Esophagus squamous epithelium (tissue), 5 donors: ENCODE measurements at regions not wholly inside any gene's neighbourhood (a gene's known extent, or its start where the extent isn't known, plus 50 kb on each side); places are given as distances from the start of the nearest gene placed in this dataset.
"Not testable (repeated sequence)": the region's sequence is repeated elsewhere in the genome, so short reads cannot be mapped to it uniquely, and the experiment has no call there.

Experiments used
- DNase-seq: peaks from one replicate; lab custom pipeline; 2025; lab: John Stamatoyannopoulos, UW
- H3K27ac ChIP-seq, 4 donors: fragments of 200-600 bp; sonication (generic); one replicate each; pipeline ENCODE4 v1.5.1; 2016 to 2019; ENCODE audit warnings: mild to moderate bottlenecking in 1 of 4
- H3K27me3 ChIP-seq, 4 donors: fragments of 200-600 bp; sonication (generic); 1 replicate in 3 of 4; 2 replicates in 1 of 4; pipeline versions ENCODE4 v1.5.1 to v1.6.0; 2017 to 2021; ENCODE audit warnings: antibody characterized with exemption in 1 of 4
- H3K36me3 ChIP-seq, 3 donors: fragments of 200-600 bp; sonication (generic); one replicate each; pipeline ENCODE4 v1.5.1; 2016 to 2019
- H3K4me1 ChIP-seq, 3 donors: fragments of 200-600 bp; sonication (generic); one replicate each; pipeline ENCODE4 v1.5.1; 2017 to 2019
- H3K4me3 ChIP-seq, 4 donors: fragments of 200-600 bp; sonication (generic); 1 replicate in 3 of 4; 2 replicates in 1 of 4; pipeline ENCODE4 v1.5.1; 2016 to 2019; ENCODE audit warnings: mild to moderate bottlenecking in 2 of 4, moderate library complexity in 1 of 4
- H3K9me3 ChIP-seq, 3 donors: fragments of 200-600 bp; sonication (generic); one replicate each; pipeline ENCODE4 v1.5.1; 2016 to 2019
- POLR2A ChIP-seq, 4 donors: fragments of 450-650 bp; IDR thresholded peaks; one replicate each; pipeline ENCODE4 v1.6.1; 2017; ENCODE audit warnings: antibody characterized with exemption in 4 of 4, mild to moderate bottlenecking in 4 of 4, moderate library complexity in 3 of 4
- WGBS, 2 donors: methylation state at CpG; one replicate each; pipeline ENCODE4 v1.1.5; 2018; 5-methylcytosine and 5-hydroxymethylcytosine counted together
- intact Hi-C: fragments of 100-400 bp; cut with DNase I; formaldehyde crosslinking; loops from one replicate; pipeline ENCODE4 v1.15.0; 2022
- TF ChIP-seq, protein P1 (sequence below), 6 experiments: fragments of 450-650 bp in 4 of 6; fragments of 200-600 bp in 2 of 6; sonication (generic) in 2 of 6; IDR thresholded peaks; one replicate each; pipeline ENCODE4 v1.5.1; 2016 to 2019; ENCODE audit warnings: antibody characterized with exemption in 6 of 6, mild to moderate bottlenecking in 4 of 6, moderate library complexity in 4 of 6
- donor health status: DM: yes; HTN: yes; CAD: no.

DNA sequence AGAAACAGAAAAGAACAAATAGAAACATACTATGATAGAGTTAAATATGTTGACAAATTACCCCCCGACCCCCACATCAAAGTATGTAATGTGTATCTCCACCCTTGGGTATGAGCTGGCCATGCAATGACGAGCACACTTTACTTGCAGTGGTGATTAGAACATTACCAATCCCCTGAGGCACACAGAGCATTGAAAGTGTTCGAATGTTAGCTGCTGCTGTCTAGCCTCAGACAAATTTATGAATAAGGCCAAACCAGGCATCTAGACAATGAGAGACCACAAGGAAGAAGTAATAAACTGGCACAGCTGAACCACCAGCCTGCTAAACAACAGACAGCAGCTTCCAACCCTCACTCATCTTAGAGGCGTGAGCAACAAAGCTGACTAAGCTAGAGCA is 380.5 kb downstream of the DSEL start:
- Histone ChIP-seq H3K27me3 (no peaks in the 10 kb centered on the region), H3K27ac (no peak overlapping the region), H3K36me3 (no peaks in the 10 kb centered on the region), H3K4me1 (no peaks in the 10 kb centered on the region), H3K4me3 (no peak overlapping the region), H3K9me3 (no peaks in the 10 kb centered on the region)
- intact Hi-C loops, result no loop called here
- TF ChIP-seq, protein P1, sequence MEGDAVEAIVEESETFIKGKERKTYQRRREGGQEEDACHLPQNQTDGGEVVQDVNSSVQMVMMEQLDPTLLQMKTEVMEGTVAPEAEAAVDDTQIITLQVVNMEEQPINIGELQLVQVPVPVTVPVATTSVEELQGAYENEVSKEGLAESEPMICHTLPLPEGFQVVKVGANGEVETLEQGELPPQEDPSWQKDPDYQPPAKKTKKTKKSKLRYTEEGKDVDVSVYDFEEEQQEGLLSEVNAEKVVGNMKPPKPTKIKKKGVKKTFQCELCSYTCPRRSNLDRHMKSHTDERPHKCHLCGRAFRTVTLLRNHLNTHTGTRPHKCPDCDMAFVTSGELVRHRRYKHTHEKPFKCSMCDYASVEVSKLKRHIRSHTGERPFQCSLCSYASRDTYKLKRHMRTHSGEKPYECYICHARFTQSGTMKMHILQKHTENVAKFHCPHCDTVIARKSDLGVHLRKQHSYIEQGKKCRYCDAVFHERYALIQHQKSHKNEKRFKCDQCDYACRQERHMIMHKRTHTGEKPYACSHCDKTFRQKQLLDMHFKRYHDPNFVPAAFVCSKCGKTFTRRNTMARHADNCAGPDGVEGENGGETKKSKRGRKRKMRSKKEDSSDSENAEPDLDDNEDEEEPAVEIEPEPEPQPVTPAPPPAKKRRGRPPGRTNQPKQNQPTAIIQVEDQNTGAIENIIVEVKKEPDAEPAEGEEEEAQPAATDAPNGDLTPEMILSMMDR (IDR thresholded peaks at IDR 0.05), result no peak
- no peak for TF ChIP-seq POLR2A (IDR thresholded peaks at IDR 0.05)
- 38 to 51% methylated on average over 4 of the region's 4 CpGs for WGBS, 2 donors
- DNase-seq, result no peak

DNA sequence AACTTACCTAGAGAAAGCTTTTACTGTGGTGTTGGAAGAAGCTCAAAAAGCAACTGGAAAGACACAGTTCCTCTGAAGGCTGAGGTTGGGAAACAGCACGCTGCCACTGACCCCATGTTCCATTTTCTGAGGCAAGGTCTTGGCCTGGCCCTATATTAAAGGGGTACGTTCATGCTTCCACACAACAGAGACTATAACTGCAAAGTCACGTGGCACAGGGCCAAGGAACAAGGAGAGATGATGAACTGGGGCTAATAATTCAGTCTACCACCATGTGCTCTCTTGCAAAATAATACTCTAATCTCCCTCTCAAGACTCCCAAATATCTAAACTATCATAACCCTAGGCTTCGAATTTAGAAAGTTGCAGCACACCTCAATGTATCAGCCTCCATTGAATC is 381.6 kb downstream of the DSEL start:
- no peaks in the 10 kb centered on the region for H3K4me1 ChIP-seq
- no peak for DNase-seq
- no peak overlapping the region for H3K4me3 ChIP-seq
- intact Hi-C loops, result no loop called here
- no peaks in the 10 kb centered on the region for H3K27me3 ChIP-seq
- TF ChIP-seq POLR2A (IDR thresholded peaks at IDR 0.05), result no peak
- TF ChIP-seq, protein P1 (IDR thresholded peaks at IDR 0.05), result no peak
- 51 to 70% methylated on average over 4 of the region's 4 CpGs for WGBS, 2 donors
- H3K27ac ChIP-seq, result no peak overlapping the region
- no peaks in the 10 kb centered on the region for H3K36me3 ChIP-seq
- no peaks in the 10 kb centered on the region for H3K9me3 ChIP-seq

DNA sequence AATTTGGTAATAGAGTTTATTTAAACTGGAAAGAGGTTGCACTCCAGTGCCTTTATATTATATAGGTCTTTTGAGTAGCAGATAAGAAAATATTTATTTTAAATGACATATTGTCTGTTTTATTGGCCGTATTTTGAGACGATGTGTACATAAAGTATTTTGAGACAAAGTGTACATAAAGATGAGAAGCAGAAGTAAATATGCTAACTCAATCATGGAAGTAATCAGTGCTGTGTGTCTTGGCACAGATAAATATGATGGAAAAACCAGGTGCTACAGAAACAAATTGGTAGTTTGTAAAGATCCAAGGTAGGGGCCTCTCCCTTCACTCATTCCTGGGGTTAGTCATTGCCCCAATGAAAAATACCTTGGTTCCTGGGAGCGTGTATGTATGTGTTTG is 382.9 kb downstream of the DSEL start:
- H3K36me3 ChIP-seq, result no peaks in the 10 kb centered on the region
- DNase-seq, result no peak
- intact Hi-C loops, result no loop called here
- no peak overlapping the region for H3K27ac ChIP-seq
- TF ChIP-seq, protein P1 (IDR thresholded peaks at IDR 0.05), result no peak
- no peak for TF ChIP-seq POLR2A (IDR thresholded peaks at IDR 0.05)
- H3K9me3 ChIP-seq, result no peaks in the 10 kb centered on the region
- no peak overlapping the region for H3K4me3 ChIP-seq
- H3K27me3 ChIP-seq, result no peaks in the 10 kb centered on the region
- WGBS, 2 donors, result 41 to 52% methylated on average over 3 of the region's 3 CpGs
- no peaks in the 10 kb centered on the region for H3K4me1 ChIP-seq

DNA sequence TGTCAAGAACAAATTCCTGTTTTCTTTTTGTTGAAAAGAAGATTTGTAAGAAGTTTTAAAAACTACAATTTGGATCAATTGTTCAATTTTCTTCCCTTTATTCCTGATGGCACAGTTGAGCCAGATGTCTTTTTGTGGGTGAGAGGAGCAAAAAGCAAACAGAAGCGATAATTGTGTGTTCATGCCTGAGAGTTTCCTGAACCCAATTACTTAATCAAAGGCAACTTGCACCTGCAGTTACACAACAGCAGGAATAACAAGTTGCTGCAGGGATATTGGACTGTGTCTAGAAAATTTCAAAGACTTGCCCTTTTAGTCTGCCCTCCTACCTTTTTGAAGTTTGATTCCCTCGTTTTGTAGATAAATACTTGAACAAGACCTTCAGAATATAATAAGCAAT is 383.6 kb downstream of the DSEL start:
- 22 to 24% methylated on average over 2 of the region's 2 CpGs for WGBS, 2 donors
- intact Hi-C loops, result no loop called here
- Histone ChIP-seq H3K36me3 (no peaks in the 10 kb centered on the region), H3K27me3 (no peaks in the 10 kb centered on the region), H3K27ac (no peak overlapping the region), H3K4me1 (no peaks in the 10 kb centered on the region), H3K4me3 (no peak overlapping the region), H3K9me3 (no peaks in the 10 kb centered on the region)
- no peak for DNase-seq
- TF ChIP-seq, protein P1 (IDR thresholded peaks at IDR 0.05), result no peak
- TF ChIP-seq POLR2A (IDR thresholded peaks at IDR 0.05), result no peak

DNA sequence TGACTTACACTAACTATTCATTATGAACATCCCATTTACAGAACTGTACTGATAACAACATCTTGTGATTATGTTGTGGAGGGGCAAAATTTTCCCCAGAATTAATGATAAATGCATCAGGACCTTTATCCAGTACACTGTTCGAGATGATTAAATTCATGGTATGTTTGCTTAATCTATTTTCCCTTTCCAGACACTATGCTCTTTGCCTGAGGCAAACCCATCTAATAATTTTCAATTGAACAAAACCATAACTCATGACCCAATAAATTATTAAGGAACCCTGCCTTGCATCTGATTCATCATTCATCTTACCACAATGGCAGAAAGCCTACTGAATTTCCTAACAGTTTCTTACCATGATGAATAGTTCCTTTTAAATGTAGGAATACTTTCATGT is 385.0 kb downstream of the DSEL start:
- no peak for DNase-seq
- Histone ChIP-seq H3K27ac (no peak overlapping the region), H3K9me3 (no peaks in the 10 kb centered on the region), H3K36me3 (no peaks in the 10 kb centered on the region), H3K27me3 (no peaks in the 10 kb centered on the region), H3K4me3 (no peak overlapping the region), H3K4me1 (no peaks in the 10 kb centered on the region)
- TF ChIP-seq, protein P1 (IDR thresholded peaks at IDR 0.05), result no peak
- TF ChIP-seq POLR2A (IDR thresholded peaks at IDR 0.05), result no peak
- intact Hi-C loops, result no loop called here
- WGBS, 2 donors, result 41% methylated on average over 1 of the region's 1 CpG

DNA sequence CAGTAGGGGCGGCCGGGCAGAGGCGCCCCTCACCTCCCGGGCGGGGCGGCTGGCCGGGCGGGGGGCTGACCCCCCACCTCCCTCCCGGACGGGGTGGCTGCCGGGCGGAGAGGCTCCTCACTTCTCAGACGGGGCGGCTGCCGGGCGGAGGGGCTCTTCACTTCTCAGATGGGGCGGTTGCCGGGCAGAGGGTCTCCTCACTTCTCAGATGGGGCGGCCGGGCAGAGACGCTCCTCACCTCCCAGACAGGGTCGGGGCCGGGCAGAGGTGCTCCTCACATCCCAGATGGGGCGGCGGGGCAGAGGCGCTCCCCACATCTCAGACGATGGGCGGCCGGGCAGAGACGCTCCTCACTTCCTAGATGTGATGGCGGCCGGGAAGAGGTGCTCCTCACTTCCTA is 389.8 kb downstream of the DSEL start:
- H3K4me3 ChIP-seq, H3K36me3 ChIP-seq, H3K9me3 ChIP-seq, DNase-seq, H3K27me3 ChIP-seq, H3K27ac ChIP-seq, intact Hi-C loops, H3K4me1 ChIP-seq: not testable (repeated sequence)
- WGBS, 2 donors, result no CpG with 5 or more reads among the region's 32 CpGs
